ENCODE measurements at regions not wholly inside any gene's neighbourhood (a gene's known extent, or its start where the extent isn't known, plus 50 kb on each side); places are given as distances from the start of the nearest gene placed in this dataset.
A peak's percentile ranks its signal among the peaks of the same experiment; 100 is the strongest.

GRCh38 chr7:36006636-36007229 is 146.3 kb upstream of the EEPD1 start:
- Histone ChIP-seq H3K27ac (replicated peaks; ENCODE audit: low read length) (no peak overlapping the region), H3K14ac (ENCODE audit: low read length) (no peak overlapping the region), H3K79me1 (ENCODE audit: low read depth, low read length) (no peaks in the 10 kb centered on the region), H3K36me3 (replicated peaks in 1 of 2; ENCODE audit: control insufficient read depth in 2 of 2, insufficient read depth in 2 of 2, low read length in 2 of 2) (no peaks in the 10 kb centered on the region), H2BK15ac (ENCODE audit: low read length) (no peak overlapping the region), H3K23ac (ENCODE audit: low read depth, low read length, poor library complexity) (no peak overlapping the region), H3K9ac (ENCODE audit: low read depth, low read length, poor library complexity) (no peak overlapping the region), H4K91ac (ENCODE audit: low read depth, low read length, poor library complexity) (no peak overlapping the region), H3K4me1 (ENCODE audit: control insufficient read depth in 2 of 2, insufficient read depth in 1 of 2, low read depth in 1 of 2, low read length in 2 of 2) (peaks cover 3 to 4% of the 10 kb centered on the region in 2 donors), H4K8ac (ENCODE audit: low read depth, low read length) (no peak overlapping the region), H3K4ac (ENCODE audit: low read length) (no peak overlapping the region), H2BK120ac (ENCODE audit: low read depth, low read length) (no peak overlapping the region), H3K18ac (ENCODE audit: low read length) (no peak overlapping the region), H2AK5ac (ENCODE audit: low read depth, low read length) (no peak overlapping the region), H2AFZ (ENCODE audit: low read length) (no peak overlapping the region), H3K27me3 (ENCODE audit: control insufficient read depth in 3 of 3, insufficient read depth in 3 of 3, low read depth in 1 of 3, low read length in 3 of 3) (peaks cover 0 to 4% (median 0%) of the 10 kb centered on the region in 3 experiments), H2BK5ac (ENCODE audit: low read length) (no peak overlapping the region), H3K9me3 (replicated peaks in 1 of 2; ENCODE audit: control insufficient read depth in 2 of 2, insufficient read depth in 1 of 2, low read depth in 1 of 2, low read length in 2 of 2) (peaks cover 0 to 1% of the 10 kb centered on the region in 2 donors), H3K4me2 (ENCODE audit: insufficient read depth, low read length, poor library complexity, severe bottlenecking) (no peak overlapping the region), H2BK12ac (ENCODE audit: low read length) (no peak overlapping the region), H3K4me3 (ENCODE audit: low read length in 2 of 2) (no peak overlapping the region)
- WGBS, 2 donors (ENCODE audit: extremely low coverage in 2 of 2, insufficient read length in 2 of 2, insufficient replicate concordance in 1 of 2) = no CpG with 5 or more reads among the region's 5 CpGs
- DNase-seq (ENCODE audit: low spot score) = no peak

- no peak overlapping the region for H3K4me2 ChIP-seq (ENCODE audit: insufficient read depth, low read length, poor library complexity, severe bottlenecking)
- no peak overlapping the region for H2BK120ac ChIP-seq (ENCODE audit: low read depth, low read length)
- H4K8ac ChIP-seq (ENCODE audit: low read depth, low read length) = no peak overlapping the region
- no peak overlapping the region for H3K9ac ChIP-seq (ENCODE audit: low read depth, low read length, poor library complexity)
- peaks cover 0 to 4% (median 0%) of the 10 kb centered on the region in 3 experiments for H3K27me3 ChIP-seq (ENCODE audit: control insufficient read depth in 3 of 3, insufficient read depth in 3 of 3, low read depth in 1 of 3, low read length in 3 of 3)
- no peak overlapping the region for H3K23ac ChIP-seq (ENCODE audit: low read depth, low read length, poor library complexity)
- H2BK15ac ChIP-seq (ENCODE audit: low read length) = no peak overlapping the region
- WGBS, 2 donors (ENCODE audit: extremely low coverage in 2 of 2, insufficient read length in 2 of 2, insufficient replicate concordance in 1 of 2) = no CpG with 5 or more reads among the region's 11 CpGs
- no peak overlapping the region for H4K91ac ChIP-seq (ENCODE audit: low read depth, low read length, poor library complexity)
- H3K79me1 ChIP-seq (ENCODE audit: low read depth, low read length) = no peaks in the 10 kb centered on the region
- H2BK12ac ChIP-seq (ENCODE audit: low read length) = no peak overlapping the region
- no peak overlapping the region for H3K27ac ChIP-seq (replicated peaks; ENCODE audit: low read length)
- no peak for DNase-seq (ENCODE audit: low spot score)
- no peak overlapping the region for H3K4ac ChIP-seq (ENCODE audit: low read length)
- H2BK5ac ChIP-seq (ENCODE audit: low read length) = no peak overlapping the region
- peak overlapping the region; percentile 30 for H2AFZ ChIP-seq (ENCODE audit: low read length)
- H3K9me3 ChIP-seq (replicated peaks in 1 of 2; ENCODE audit: control insufficient read depth in 2 of 2, insufficient read depth in 1 of 2, low read depth in 1 of 2, low read length in 2 of 2) = no peaks in the 10 kb centered on the region
- peaks cover 3 to 5% of the 10 kb centered on the region in 2 donors for H3K4me1 ChIP-seq (ENCODE audit: control insufficient read depth in 2 of 2, insufficient read depth in 1 of 2, low read depth in 1 of 2, low read length in 2 of 2)
- H3K4me3 ChIP-seq (ENCODE audit: low read length in 2 of 2) = no peak overlapping the region
- no peak overlapping the region for H2AK5ac ChIP-seq (ENCODE audit: low read depth, low read length)
- H3K18ac ChIP-seq (ENCODE audit: low read length) = no peak overlapping the region
- H3K14ac ChIP-seq (ENCODE audit: low read length) = no peak overlapping the region
- H3K36me3 ChIP-seq (replicated peaks in 1 of 2; ENCODE audit: control insufficient read depth in 2 of 2, insufficient read depth in 2 of 2, low read length in 2 of 2) = no peaks in the 10 kb centered on the region
Measured at GRCh38 chr7:36010656-36011587, 142.1 kb upstream of the EEPD1 start.

DNA sequence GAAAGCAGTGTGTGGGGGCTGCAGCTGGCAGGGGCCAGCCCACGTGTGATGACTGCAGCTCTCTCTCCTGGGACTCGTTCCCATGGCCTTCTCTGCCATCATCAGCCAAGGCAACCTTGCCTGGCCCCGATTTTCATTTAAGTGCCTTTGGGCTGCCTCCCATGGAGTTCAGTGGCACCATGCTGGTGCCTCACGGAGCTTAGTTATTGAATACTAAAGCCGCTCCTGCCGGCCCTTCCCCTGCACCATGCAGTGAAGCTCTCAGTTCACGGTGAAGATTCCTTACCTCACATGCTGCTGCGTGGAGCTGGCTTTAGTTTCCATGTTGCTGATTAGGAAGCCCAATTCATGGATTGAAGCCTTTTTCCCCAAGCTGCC is 141.5 kb upstream of the EEPD1 start:
- no peak overlapping the region for H3K23ac ChIP-seq (ENCODE audit: low read depth, low read length, poor library complexity)
- H3K36me3 ChIP-seq (replicated peaks in 1 of 2; ENCODE audit: control insufficient read depth in 2 of 2, insufficient read depth in 2 of 2, low read length in 2 of 2) = no peaks in the 10 kb centered on the region
- no peak overlapping the region for H4K91ac ChIP-seq (ENCODE audit: low read depth, low read length, poor library complexity)
- H2AFZ ChIP-seq (ENCODE audit: low read length) = peak overlapping the region; percentile 30
- no peak overlapping the region for H2BK15ac ChIP-seq (ENCODE audit: low read length)
- H3K27me3 ChIP-seq (ENCODE audit: control insufficient read depth in 3 of 3, insufficient read depth in 3 of 3, low read depth in 1 of 3, low read length in 3 of 3) = peaks cover 0 to 4% (median 0%) of the 10 kb centered on the region in 3 experiments
- no peak for DNase-seq (ENCODE audit: low spot score)
- H3K4me1 ChIP-seq (ENCODE audit: control insufficient read depth in 2 of 2, insufficient read depth in 1 of 2, low read depth in 1 of 2, low read length in 2 of 2) = peaks cover 3 to 5% of the 10 kb centered on the region in 2 donors
- WGBS, 2 donors (ENCODE audit: extremely low coverage in 2 of 2, insufficient read length in 2 of 2, insufficient replicate concordance in 1 of 2) = no CpG with 5 or more reads among the region's 8 CpGs
- no peak overlapping the region for H3K4me3 ChIP-seq (ENCODE audit: low read length in 2 of 2)
- H3K14ac ChIP-seq (ENCODE audit: low read length) = no peak overlapping the region
- H3K9ac ChIP-seq (ENCODE audit: low read depth, low read length, poor library complexity) = no peak overlapping the region
- no peak overlapping the region for H2BK12ac ChIP-seq (ENCODE audit: low read length)
- no peaks in the 10 kb centered on the region for H3K9me3 ChIP-seq (replicated peaks in 1 of 2; ENCODE audit: control insufficient read depth in 2 of 2, insufficient read depth in 1 of 2, low read depth in 1 of 2, low read length in 2 of 2)
- H4K8ac ChIP-seq (ENCODE audit: low read depth, low read length) = no peak overlapping the region
- peak overlapping the region; percentile 28 for H2AK5ac ChIP-seq (ENCODE audit: low read depth, low read length)
- H3K18ac ChIP-seq (ENCODE audit: low read length) = peak overlapping the region; percentile 89
- H3K79me1 ChIP-seq (ENCODE audit: low read depth, low read length) = no peaks in the 10 kb centered on the region
- H2BK120ac ChIP-seq (ENCODE audit: low read depth, low read length) = no peak overlapping the region
- no peak overlapping the region for H3K27ac ChIP-seq (replicated peaks; ENCODE audit: low read length)
- no peak overlapping the region for H2BK5ac ChIP-seq (ENCODE audit: low read length)
- no peak overlapping the region for H3K4me2 ChIP-seq (ENCODE audit: insufficient read depth, low read length, poor library complexity, severe bottlenecking)
- peak overlapping the region; percentile 99 for H3K4ac ChIP-seq (ENCODE audit: low read length)
